Breast epithelium (tissue), 3 donors: ENCODE measurements at regions not wholly inside any gene's neighbourhood (a gene's known extent, or its start where the extent isn't known, plus 50 kb on each side); places are given as distances from the start of the nearest gene placed in this dataset.

Source experiments
- POLR2AphosphoS5 ChIP-seq, 3 donors: sonication (generic); formaldehyde crosslinking; IDR thresholded peaks; one replicate each; pipeline ENCODE4 v1.6.1; 2017; ENCODE audit warnings: antibody characterized with exemption in 3 of 3
- TF ChIP-seq, protein P1 (sequence below), 3 donors: fragments of 450-650 bp; IDR thresholded peaks; one replicate each; pipeline ENCODE4 v1.5.1; 2016 to 2017; ENCODE audit warnings: antibody characterized with exemption in 3 of 3, mild to moderate bottlenecking in 3 of 3, moderate library complexity in 3 of 3

DNA sequence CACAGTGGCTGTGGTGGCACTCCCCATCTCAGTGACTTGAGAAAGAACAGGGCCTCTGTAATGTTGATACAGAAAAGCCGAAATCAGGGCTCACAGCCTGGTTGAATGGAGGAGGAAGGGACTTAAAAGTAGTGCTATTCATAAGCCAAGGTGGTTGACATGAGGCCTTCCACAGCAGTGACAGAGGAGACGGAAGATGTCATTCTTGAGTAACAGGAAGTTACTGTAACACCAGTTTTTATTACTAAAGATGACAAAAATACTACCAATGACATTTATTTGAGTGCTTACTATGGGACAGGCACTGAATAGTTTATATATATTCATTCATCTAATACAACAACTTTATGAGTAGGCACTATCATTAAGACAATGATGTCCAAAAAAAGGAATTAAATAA, 52.8 kb upstream of the GNG12 start:
- TF ChIP-seq, protein P1, sequence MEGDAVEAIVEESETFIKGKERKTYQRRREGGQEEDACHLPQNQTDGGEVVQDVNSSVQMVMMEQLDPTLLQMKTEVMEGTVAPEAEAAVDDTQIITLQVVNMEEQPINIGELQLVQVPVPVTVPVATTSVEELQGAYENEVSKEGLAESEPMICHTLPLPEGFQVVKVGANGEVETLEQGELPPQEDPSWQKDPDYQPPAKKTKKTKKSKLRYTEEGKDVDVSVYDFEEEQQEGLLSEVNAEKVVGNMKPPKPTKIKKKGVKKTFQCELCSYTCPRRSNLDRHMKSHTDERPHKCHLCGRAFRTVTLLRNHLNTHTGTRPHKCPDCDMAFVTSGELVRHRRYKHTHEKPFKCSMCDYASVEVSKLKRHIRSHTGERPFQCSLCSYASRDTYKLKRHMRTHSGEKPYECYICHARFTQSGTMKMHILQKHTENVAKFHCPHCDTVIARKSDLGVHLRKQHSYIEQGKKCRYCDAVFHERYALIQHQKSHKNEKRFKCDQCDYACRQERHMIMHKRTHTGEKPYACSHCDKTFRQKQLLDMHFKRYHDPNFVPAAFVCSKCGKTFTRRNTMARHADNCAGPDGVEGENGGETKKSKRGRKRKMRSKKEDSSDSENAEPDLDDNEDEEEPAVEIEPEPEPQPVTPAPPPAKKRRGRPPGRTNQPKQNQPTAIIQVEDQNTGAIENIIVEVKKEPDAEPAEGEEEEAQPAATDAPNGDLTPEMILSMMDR (IDR thresholded peaks at IDR 0.05): no peak
- no peak for TF ChIP-seq POLR2AphosphoS5 (IDR thresholded peaks at IDR 0.05)
